ENCODE measurements at regions not wholly inside any gene's neighbourhood (a gene's known extent, or its start where the extent isn't known, plus 50 kb on each side); places are given as distances from the start of the nearest gene placed in this dataset.

DNA sequence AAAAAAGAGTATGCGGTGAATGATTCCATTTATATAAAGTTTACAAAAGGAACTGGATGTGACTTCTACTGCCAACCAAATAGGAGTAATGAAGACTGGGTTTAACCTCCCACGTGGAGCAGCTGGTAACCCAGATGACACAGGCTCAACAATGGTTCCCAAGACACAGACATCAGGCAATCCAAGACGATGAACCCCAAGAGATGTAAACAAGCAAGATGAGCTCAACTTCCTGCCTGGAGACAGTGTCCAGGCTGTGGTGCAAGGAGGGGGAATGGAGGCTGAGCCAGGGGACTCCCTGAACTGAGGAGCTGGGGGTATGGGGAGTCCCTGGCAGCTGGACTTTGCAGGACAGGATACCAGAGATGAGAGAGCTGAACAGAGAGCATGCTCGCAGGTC is 104.7 kb downstream of the LITAF start:
- Mint-ChIP-seq H3K4me1 (ENCODE audit: low read depth, unreplicated experiment) (no peaks in the 10 kb centered on the region), H3K27me3 (ENCODE audit: insufficient read depth, unreplicated experiment) (no peaks in the 10 kb centered on the region), H3K9me3 (ENCODE audit: unreplicated experiment) (peaks cover 29% of the 10 kb centered on the region), H3K36me3 (ENCODE audit: insufficient read depth, unreplicated experiment) (no peaks in the 10 kb centered on the region), H3K27ac (ENCODE audit: unreplicated experiment) (no peak overlapping the region), H3K4me3 (ENCODE audit: unreplicated experiment) (no peak overlapping the region)
- peaks cover 5% of the 10 kb centered on the region; the same call in 1 of the 2 replicates for H3K9me3 ChIP-seq
- CTCF ChIA-PET = no interaction called here
- H3K4me3 ChIP-seq (ENCODE audit: low read depth, low read length) = no peak overlapping the region
- H3K36me3 ChIP-seq (ENCODE audit: control insufficient read depth, insufficient read depth, low read length) = no peaks in the 10 kb centered on the region
- no peaks in the 10 kb centered on the region for H3K27me3 ChIP-seq (replicated peaks; ENCODE audit: control insufficient read depth, insufficient read depth, low read length)
- TF ChIP-seq, protein P1, sequence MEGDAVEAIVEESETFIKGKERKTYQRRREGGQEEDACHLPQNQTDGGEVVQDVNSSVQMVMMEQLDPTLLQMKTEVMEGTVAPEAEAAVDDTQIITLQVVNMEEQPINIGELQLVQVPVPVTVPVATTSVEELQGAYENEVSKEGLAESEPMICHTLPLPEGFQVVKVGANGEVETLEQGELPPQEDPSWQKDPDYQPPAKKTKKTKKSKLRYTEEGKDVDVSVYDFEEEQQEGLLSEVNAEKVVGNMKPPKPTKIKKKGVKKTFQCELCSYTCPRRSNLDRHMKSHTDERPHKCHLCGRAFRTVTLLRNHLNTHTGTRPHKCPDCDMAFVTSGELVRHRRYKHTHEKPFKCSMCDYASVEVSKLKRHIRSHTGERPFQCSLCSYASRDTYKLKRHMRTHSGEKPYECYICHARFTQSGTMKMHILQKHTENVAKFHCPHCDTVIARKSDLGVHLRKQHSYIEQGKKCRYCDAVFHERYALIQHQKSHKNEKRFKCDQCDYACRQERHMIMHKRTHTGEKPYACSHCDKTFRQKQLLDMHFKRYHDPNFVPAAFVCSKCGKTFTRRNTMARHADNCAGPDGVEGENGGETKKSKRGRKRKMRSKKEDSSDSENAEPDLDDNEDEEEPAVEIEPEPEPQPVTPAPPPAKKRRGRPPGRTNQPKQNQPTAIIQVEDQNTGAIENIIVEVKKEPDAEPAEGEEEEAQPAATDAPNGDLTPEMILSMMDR (IDR thresholded peaks at IDR 0.05; ENCODE audit: insufficient read depth in 1 of 2, low read depth in 1 of 2, low read length in 1 of 2, severe bottlenecking in 1 of 2, unreplicated experiment in 1 of 2) = no peak
- no TSS peak for BruUV-seq (replicated peaks)
- no peak for DNase-seq
- no peaks in the 10 kb centered on the region for H3K4me1 ChIP-seq
- intact Hi-C loops (cut with micrococcal nuclease; ENCODE audit: unreplicated experiment) = no loop called here
- POLR2A ChIA-PET = no interaction called here

DNA sequence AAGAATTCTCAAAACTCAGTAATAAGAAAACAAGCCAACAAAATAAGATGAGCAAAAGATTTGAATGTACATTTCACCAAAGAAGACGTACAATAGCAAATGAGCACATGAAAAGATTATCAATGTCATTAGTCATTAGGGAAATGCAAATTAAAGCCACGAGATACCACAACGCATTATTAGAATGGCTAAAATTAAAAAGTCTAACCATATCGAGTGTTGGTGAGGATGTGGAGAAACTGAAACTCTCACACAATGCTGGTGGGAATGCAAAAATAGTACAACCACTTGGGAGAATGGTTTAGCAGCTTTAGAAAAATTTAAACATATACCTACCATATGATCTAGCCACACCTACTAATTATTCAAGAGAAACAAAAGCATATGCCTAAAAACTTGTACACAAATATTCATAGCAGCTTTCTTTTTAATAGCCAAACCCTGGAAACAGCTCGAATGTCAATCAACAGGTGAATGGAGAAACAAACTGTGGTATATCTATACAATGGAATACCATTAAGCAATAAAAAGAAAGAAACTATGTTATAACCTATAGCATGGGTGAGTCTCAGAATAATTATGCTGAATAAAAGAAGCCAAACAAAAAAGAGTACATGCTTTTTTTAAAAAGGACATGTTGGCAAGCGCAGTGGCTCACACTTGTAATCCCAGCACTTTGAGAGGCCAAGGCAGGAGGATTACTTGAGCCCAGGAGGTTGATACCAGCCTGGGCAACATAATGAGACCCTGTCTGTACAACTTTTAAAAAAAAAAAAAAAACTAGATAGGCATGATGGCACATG is 103.6 kb downstream of the LITAF start:
- ChIA-PET CTCF (no interaction called here), POLR2A (no interaction called here)
- Histone ChIP-seq H3K9me3 (peaks cover 5% of the 10 kb centered on the region; the same call in 1 of the 2 replicates), H3K27me3 (replicated peaks; ENCODE audit: control insufficient read depth, insufficient read depth, low read length) (no peaks in the 10 kb centered on the region), H3K4me1 (no peaks in the 10 kb centered on the region), H3K4me3 (ENCODE audit: low read depth, low read length) (no peak overlapping the region), H3K36me3 (ENCODE audit: control insufficient read depth, insufficient read depth, low read length) (no peaks in the 10 kb centered on the region)
- no peak for DNase-seq
- no peaks in the 10 kb centered on the region for H3K36me3 Mint-ChIP-seq (ENCODE audit: insufficient read depth, unreplicated experiment)
- intact Hi-C loops (cut with micrococcal nuclease; ENCODE audit: unreplicated experiment) = no loop called here
- no peak overlapping the region for H3K4me3 Mint-ChIP-seq (ENCODE audit: unreplicated experiment)
- TF ChIP-seq, protein P1 (IDR thresholded peaks at IDR 0.05; ENCODE audit: insufficient read depth in 1 of 2, low read depth in 1 of 2, low read length in 1 of 2, severe bottlenecking in 1 of 2, unreplicated experiment in 1 of 2) = no peak
- H3K27ac Mint-ChIP-seq (ENCODE audit: unreplicated experiment) = no peak overlapping the region
- H3K4me1 Mint-ChIP-seq (ENCODE audit: low read depth, unreplicated experiment) = no peaks in the 10 kb centered on the region
- peaks cover 29% of the 10 kb centered on the region for H3K9me3 Mint-ChIP-seq (ENCODE audit: unreplicated experiment)
- no TSS peak for BruUV-seq (replicated peaks)
- H3K27me3 Mint-ChIP-seq (ENCODE audit: insufficient read depth, unreplicated experiment) = no peaks in the 10 kb centered on the region

DNA sequence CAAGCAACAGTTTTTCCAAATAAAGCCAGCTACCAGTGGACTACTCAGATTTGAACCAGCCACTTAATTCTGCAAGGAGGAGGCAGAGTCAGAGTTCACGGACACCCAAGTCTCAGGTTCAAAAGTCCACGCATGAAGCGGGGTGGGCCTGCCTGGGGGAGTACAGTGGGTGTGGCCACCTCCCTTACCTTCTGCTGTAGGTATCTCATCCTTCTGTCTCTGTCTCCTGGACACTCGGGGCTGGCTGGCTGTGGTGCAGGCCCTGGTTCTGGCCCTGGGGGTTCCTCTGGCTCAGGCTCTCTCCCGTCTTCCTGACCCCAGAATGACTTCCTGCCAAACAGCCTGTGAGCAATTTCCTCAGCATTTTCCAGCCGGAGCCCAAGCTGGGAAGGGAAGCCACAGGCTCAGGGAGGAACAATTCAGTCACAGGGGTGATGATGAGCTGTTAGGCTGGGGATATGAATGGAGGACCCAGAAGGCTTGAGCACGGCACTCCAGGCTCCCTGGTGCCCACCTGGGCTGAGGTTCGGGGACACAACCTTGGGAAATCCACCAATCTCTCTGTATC is 101.9 kb downstream of the LITAF start:
- intact Hi-C loops (cut with micrococcal nuclease; ENCODE audit: unreplicated experiment) = no loop called here
- H3K4me1 ChIP-seq = no peaks in the 10 kb centered on the region
- no peak overlapping the region for H3K27ac Mint-ChIP-seq (ENCODE audit: unreplicated experiment)
- H3K27me3 Mint-ChIP-seq (ENCODE audit: insufficient read depth, unreplicated experiment) = no peaks in the 10 kb centered on the region
- POLR2A ChIA-PET = no interaction called here
- H3K9me3 Mint-ChIP-seq (ENCODE audit: unreplicated experiment) = peaks cover 29% of the 10 kb centered on the region
- no peaks in the 10 kb centered on the region for H3K27me3 ChIP-seq (replicated peaks; ENCODE audit: control insufficient read depth, insufficient read depth, low read length)
- no TSS peak for BruUV-seq (replicated peaks)
- DNase-seq = no peak
- H3K4me3 Mint-ChIP-seq (ENCODE audit: unreplicated experiment) = no peak overlapping the region
- H3K9me3 ChIP-seq = peaks cover 5% of the 10 kb centered on the region; the same call in 1 of the 2 replicates
- CTCF ChIA-PET = no interaction called here
- no peaks in the 10 kb centered on the region for H3K4me1 Mint-ChIP-seq (ENCODE audit: low read depth, unreplicated experiment)
- H3K36me3 Mint-ChIP-seq (ENCODE audit: insufficient read depth, unreplicated experiment) = no peaks in the 10 kb centered on the region
- H3K36me3 ChIP-seq (ENCODE audit: control insufficient read depth, insufficient read depth, low read length) = no peaks in the 10 kb centered on the region
- no peak overlapping the region for H3K4me3 ChIP-seq (ENCODE audit: low read depth, low read length)
- TF ChIP-seq, protein P1 (IDR thresholded peaks at IDR 0.05; ENCODE audit: insufficient read depth in 1 of 2, low read depth in 1 of 2, low read length in 1 of 2, severe bottlenecking in 1 of 2, unreplicated experiment in 1 of 2) = no peak
